Urinary bladder (tissue), 3 donors: ENCODE measurements at regions not wholly inside any gene's neighbourhood (a gene's known extent, or its start where the extent isn't known, plus 50 kb on each side); places are given as distances from the start of the nearest gene placed in this dataset.

Experiments used
- DNase-seq: peaks from one replicate; pipeline ENCODE4 v3.0.0-alpha.2; 2015; ENCODE audit errors: extremely low spot score
- H3K27ac ChIP-seq: one replicate; pipeline ENCODE4 v1.5.1; 2013; ENCODE audit warnings: low read depth, mild to moderate bottlenecking, moderate library complexity
- H3K36me3 ChIP-seq: one replicate; pipeline ENCODE4 v1.6.1; 2013; ENCODE audit warnings: mild to moderate bottlenecking, moderate library complexity; ENCODE audit not compliant: insufficient read depth
- H3K4me1 ChIP-seq: one replicate; pipeline ENCODE4 v1.6.1; 2013; ENCODE audit warnings: mild to moderate bottlenecking, moderate library complexity; ENCODE audit not compliant: insufficient read depth
- H3K4me3 ChIP-seq: one replicate; pipeline ENCODE4 v1.5.1; 2013; ENCODE audit warnings: low read depth, low read length
- WGBS: extraction: QIAGEN DNeasy Blood & Tissue Kit; methylation state at CpG from one replicate; pipeline ENCODE4 v1.1.7; 2013; 5-methylcytosine and 5-hydroxymethylcytosine counted together
- donor health status: healthy with polysubstance abuse.
- donor health status: healthy.

DNA sequence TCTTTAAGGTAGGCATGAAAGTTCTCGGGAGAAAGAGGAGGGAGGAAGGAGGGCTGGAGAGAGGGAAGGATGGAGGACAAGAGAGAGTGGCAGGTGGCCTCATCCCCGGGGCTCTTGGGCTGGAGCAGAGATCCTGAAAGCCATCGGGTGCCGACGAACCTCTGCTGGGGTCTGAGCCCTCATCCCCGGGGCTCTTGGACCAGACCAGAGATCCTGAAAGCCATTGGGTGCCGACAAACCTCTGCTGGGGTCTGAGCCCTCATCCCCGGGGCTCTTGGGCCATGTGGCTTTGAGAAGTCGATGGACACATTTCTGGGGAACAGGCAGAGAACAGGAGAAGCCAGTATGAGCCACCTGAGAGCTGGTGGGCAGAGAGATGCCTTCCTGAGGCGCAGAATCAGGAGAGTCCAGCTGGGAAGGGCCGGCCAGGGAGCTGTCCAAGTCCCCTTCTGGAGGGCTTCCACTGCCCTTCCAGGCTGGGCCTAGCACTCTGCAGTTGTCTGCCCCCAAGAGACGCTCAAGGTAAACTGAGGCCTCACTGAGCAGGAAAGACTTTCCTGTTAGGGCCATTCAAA is 1398.1 kb downstream of the BRD1 start:
- 87% methylated on average over 12 of the region's 12 CpGs for WGBS
- Histone ChIP-seq H3K36me3 (no peaks in the 10 kb centered on the region), H3K27ac (no peak overlapping the region), H3K4me1 (no peaks in the 10 kb centered on the region), H3K4me3 (no peak overlapping the region)
- DNase-seq = no peak

DNA sequence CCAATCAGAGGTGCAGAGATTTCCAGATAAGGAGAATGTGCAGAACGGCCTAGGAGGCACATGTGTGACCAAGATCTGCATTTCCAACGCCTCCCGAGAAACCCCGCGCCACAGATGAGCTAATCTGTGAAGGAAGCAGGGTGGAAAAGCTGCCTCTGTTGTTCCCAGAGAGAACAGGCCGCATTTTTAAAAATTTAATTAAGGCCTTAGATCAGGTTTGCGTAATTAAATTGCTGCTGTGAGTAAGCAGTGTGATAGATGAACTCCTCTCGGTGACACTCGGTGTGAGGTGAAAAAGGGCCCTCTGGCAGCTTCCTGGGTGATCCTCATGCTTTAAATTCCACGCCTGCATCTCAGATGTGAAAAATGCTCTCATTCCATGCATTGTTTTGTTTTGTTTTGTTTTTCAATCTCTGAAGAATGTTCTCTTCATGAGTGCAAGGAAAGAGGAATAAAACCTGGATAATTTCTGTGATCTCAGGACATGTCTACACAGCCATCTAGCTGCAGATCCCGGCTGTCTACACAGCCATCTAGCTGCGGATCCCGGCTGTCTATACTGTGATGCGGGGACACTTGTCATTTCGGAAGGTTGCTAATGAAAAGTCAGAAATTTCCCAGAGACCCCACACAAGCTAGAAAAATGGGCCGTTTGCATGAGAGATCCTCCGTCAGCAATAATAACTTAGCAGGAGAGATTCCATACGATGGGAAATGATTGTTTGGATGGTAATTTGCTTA is 1398.9 kb downstream of the BRD1 start:
- Histone ChIP-seq H3K27ac (no peak overlapping the region), H3K36me3 (no peaks in the 10 kb centered on the region), H3K4me1 (no peaks in the 10 kb centered on the region), H3K4me3 (no peak overlapping the region)
- WGBS = 80% methylated on average over 18 of the region's 18 CpGs
- no peak for DNase-seq

DNA sequence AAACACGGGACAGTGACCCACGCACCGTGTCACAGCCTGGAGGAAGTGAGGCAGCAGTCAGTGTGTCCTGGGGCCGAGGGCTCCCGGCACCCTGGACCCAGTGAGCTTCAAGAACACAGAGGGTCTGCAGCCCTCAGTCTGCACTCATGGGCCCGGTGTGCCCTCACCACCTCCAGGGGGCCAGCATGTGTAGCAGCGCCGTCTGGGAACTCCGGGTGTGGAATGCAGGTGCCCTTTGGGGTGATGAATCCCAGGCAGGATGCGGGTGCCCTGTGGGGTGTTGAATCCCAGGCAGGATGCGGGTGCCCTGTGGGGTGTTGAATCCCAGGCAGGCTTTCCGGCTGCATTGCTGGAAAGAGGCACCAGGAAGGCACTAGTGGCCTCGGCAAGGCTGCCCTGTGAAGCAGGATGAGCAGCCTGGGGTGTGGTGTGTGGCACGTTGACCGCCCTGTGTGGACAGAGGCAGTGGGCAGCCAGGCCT is 1399.9 kb downstream of the BRD1 start:
- WGBS = 90% methylated on average over 15 of the region's 15 CpGs
- no peak for DNase-seq
- H3K27ac ChIP-seq = no peak overlapping the region
- no peak overlapping the region for H3K4me3 ChIP-seq
- H3K4me1 ChIP-seq = no peaks in the 10 kb centered on the region
- H3K36me3 ChIP-seq = no peaks in the 10 kb centered on the region

DNA sequence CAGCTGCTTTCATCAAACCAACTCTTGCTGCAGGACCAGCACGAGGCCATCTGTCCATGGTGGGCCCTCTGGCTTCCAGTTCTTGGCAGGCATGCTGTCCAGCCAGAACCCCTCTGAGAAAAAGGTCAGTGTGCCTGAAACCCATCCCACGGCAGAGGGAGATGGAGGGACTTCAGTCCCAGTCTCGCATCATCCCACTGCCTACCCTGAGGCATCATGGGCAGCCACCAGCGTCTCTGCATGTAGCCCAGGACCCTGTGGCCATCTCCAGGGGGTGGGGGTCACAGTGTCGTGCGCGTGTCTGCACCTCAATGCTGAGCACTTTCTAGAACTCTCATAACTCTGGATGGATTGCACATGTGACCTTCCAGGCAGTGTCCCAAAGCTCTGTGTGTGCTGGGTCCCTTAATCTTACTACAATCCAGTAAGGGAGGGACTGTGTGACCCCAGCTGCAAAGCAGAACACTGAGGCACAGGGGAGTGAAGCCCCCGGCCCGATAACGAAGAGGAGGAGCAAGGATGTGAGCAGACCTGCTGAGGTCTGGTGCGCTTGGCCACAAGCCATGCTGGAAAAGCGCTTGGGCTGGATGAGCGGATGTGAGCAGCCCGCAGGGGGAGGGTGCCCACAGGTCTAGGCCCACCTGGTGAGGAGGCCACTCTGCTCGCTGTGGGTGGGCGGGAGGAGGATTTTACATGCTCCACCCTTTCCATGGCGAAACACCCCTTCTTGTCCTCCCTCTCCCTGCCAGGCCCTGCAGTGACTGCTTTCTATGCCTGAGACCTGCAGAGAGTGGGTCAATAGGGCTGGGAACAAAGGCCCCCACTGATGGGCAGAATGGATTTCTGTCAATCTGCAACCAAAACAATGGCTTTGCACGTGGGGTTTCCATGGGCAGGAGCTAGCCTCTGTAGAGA is 1401.0 kb downstream of the BRD1 start:
- WGBS = 79% methylated on average over 18 of the region's 18 CpGs
- DNase-seq = no peak
- no peaks in the 10 kb centered on the region for H3K4me1 ChIP-seq

DNA sequence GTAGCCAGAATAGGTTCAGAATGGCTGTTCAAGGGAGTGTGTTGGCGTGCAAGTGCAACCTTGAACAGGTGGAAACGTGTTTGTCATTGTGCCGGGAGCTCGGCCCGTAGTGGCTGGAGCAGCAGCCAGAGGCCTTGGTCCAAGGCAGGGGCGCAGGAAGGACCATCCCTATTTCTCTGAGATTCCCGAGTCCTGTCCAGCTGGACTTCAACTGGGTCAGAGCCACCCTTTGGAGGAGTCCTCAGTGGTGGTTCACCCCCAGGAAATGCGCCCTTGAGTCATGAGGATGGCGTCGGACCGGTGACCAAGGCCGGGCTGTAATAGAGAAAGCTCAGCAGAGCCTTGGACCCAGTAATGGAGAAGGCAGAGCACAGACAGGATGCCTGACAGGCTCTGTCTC is 1402.0 kb downstream of the BRD1 start:
- H3K4me1 ChIP-seq = no peaks in the 10 kb centered on the region
- WGBS = 95% methylated on average over 12 of the region's 12 CpGs
- no peak overlapping the region for H3K4me3 ChIP-seq
- H3K27ac ChIP-seq = no peak overlapping the region
- no peaks in the 10 kb centered on the region for H3K36me3 ChIP-seq
- DNase-seq = no peak

More for the DNA sequence above, 1401.0 kb downstream of the BRD1 start:
- H3K36me3 ChIP-seq = no peaks in the 10 kb centered on the region
- no peak overlapping the region for H3K4me3 ChIP-seq
- no peak overlapping the region for H3K27ac ChIP-seq

DNA sequence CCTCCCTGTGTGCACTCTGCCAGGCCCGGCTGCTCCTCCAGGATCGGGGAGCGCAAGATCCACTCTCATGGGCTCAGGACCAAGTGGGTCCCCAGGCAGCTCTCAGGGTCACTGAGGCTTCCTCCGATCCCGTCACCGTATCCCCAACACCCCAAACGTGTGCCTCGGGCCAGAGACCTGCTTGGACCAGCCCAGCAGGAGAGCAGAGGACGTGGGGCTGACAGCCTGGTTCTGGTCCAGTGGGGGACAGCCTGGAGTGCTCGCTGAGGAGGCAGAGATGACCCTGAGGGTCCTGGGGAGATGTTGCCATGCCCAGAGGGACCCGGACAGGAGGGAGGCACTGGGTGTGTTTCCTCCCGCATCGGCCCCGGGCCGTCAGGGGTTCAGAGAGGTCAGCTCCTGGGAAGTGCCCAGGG is 1402.6 kb downstream of the BRD1 start:
- 94% methylated on average over 15 of the region's 15 CpGs for WGBS
- H3K4me1 ChIP-seq = no peaks in the 10 kb centered on the region
- no peak overlapping the region for H3K4me3 ChIP-seq
- no peak for DNase-seq
- no peaks in the 10 kb centered on the region for H3K36me3 ChIP-seq
- no peak overlapping the region for H3K27ac ChIP-seq

DNA sequence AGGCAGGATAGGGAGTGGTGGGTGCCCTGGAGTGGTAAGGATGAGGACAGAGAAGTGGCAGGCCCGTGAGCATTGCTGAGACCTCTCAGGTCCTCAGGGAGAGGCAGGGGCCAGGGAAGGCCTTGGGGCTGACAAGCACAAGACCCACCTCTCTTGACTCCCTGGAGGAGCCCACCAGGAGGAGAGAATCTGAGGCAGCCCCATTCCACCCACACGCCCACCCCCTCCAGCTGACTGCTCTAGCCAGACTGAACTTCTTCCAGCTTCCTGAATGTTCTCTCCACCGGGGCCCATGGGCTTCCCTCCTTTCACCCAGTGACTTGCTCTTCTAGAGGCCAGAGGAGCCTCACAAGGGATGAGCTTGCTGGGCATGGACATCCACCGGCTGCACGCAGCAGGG is 1403.0 kb downstream of the BRD1 start:
- DNase-seq = no peak
- no peak overlapping the region for H3K27ac ChIP-seq
- no peak overlapping the region for H3K4me3 ChIP-seq
- H3K4me1 ChIP-seq = no peaks in the 10 kb centered on the region
- 74% methylated on average over 5 of the region's 5 CpGs for WGBS
- no peaks in the 10 kb centered on the region for H3K36me3 ChIP-seq

DNA sequence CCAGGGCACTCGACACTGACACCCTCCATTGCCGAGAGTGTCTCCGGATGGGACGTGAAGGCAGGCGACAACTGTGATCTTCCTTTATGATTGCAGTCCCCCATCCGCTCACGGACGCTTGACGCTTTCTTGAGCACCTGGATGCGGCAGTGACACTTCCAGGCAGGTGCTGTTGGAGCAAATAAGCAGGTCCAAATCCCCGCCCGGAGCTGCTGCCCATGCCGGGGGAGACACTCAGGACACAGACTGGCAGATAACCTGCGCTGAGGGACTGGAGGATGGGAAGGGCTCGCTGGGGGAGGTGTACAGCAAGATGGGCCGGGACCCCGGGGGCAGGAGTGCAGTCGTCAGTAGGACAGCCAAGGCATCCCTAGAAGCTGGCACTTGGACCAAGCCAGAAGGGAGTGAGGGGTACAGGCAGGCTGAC is 1403.5 kb downstream of the BRD1 start:
- WGBS = 88% methylated on average over 18 of the region's 18 CpGs
- no peak for DNase-seq
- Histone ChIP-seq H3K4me3 (no peak overlapping the region), H3K27ac (no peak overlapping the region), H3K36me3 (no peaks in the 10 kb centered on the region), H3K4me1 (no peaks in the 10 kb centered on the region)

DNA sequence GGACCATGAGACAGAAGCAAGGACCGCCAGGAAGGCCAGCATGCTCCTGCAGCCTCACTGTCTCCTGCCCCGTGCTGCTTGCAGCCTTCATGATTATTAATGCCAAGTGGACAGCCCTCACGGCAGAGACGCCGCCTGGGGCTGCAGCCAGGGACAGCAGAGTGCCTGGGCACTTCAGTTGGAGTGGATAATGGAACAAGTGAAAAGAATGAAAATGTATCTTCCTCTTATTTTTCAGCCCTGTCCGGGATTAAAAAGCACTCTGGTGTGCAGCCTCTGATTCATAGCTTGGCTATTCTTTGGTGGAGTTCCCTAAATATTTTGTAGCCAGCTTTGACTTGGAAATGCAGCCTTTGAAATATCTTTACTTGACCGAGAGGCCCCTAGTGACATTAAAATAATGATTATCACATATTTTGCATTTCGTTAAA is 1404.2 kb downstream of the BRD1 start:
- DNase-seq = no peak
- WGBS = 46% methylated on average over 8 of the region's 8 CpGs
- Histone ChIP-seq H3K4me3 (no peak overlapping the region), H3K4me1 (no peaks in the 10 kb centered on the region), H3K36me3 (no peaks in the 10 kb centered on the region), H3K27ac (no peak overlapping the region)

DNA sequence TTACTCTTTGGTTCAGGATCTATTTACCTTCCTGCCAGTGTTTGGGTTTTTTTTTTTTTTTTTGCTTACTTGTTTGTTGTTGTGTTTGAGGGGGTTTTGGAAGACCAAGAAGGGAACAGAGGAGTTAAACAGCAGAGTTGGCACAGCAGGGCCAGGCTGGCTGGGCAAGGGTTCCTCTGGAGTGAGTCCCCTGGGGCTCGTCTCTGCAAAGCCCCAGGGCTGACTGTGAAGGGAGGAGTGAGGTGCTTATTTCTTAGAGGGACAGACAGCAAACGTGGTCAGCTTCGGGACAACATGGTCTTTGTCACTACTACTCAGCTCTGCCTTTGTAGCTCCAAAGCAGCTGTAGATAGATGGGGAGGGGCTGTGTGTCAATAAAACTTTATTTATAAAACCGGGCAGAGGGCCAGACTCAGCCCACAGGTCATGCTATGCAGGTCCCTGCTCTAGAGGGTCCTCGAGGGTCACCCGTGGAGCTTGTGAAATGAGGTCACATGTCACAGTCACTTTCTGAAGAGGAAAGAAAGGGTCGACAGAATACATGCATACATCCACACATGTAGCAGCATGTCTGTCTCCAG is 1404.7 kb downstream of the BRD1 start:
- Histone ChIP-seq H3K4me1 (no peaks in the 10 kb centered on the region), H3K36me3 (no peaks in the 10 kb centered on the region), H3K4me3 (no peak overlapping the region), H3K27ac (no peak overlapping the region)
- 69% methylated on average over 7 of the region's 7 CpGs for WGBS
- DNase-seq = no peak

DNA sequence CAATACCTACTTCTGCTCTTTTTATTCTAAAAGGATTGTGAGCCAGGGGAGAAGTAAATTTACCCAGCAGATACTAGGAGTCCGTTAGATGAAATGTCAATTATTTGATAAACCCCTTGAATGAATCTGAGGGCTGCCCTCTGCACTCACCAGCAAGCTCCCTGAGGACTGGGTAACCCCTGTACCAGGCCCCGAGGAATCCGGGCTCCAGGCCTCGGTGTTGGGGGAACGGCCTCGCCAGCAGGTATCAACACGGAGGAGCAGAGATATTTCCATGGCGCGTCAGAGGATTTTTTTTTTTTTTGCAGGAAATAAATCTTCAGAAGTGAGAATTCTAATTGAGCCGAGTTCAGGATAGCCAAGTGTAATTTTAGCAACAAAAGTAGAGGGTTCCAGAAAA is 1408.8 kb downstream of the BRD1 start:
- H3K4me3 ChIP-seq = no peak overlapping the region
- no peaks in the 10 kb centered on the region for H3K4me1 ChIP-seq
- no peaks in the 10 kb centered on the region for H3K36me3 ChIP-seq
- no peak for DNase-seq
- H3K27ac ChIP-seq = no peak overlapping the region
- 91% methylated on average over 10 of the region's 10 CpGs for WGBS

DNA sequence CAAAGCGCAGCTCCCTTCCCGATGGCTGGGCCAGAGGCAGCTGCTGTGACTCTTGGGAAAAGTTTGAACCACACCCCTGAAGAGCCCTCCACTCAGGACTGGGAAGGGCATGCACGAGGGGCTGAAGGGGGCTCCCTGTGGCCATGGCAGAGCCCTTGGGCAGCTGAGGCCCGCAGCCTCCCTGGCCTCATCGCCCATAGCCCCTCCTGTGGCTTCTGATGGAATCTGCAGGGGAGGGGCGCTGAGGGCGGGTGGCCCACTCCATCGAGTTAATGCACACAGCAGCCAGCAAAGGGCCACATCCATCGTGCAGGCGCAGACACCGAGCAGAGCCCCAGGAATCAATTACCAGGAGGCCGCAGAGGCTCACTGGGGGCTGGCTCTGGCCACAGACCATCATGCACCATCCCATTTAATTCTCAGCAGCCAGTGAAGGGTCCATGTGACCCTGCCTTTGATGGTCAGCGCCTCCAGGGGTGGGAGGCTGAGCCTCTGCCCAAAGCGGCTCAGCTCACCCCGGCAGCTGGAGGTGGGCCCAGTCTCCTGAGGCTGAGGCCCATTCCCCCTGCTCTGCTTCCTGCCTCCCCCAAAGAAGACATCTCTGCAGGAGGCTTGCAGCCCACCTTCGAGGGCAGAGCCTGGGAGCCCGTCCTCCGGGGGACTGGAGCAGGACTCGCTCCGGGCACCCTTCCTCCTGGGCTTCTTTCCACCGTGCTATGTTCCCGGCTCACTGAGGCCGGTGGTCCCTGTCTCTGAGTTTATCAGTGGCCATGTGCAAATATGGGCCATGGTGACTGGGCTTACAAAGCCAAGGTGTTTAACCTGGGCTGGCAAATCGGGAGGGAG is 1410.2 kb downstream of the BRD1 start:
- no peak overlapping the region for H3K27ac ChIP-seq
- no peaks in the 10 kb centered on the region for H3K4me1 ChIP-seq
- no peak overlapping the region for H3K4me3 ChIP-seq
- no peaks in the 10 kb centered on the region for H3K36me3 ChIP-seq
- WGBS = 80% methylated on average over 24 of the region's 24 CpGs
- no peak for DNase-seq
